OCI-LY7 (cell line): ENCODE measurements at regions not wholly inside any gene's neighbourhood (a gene's known extent, or its start where the extent isn't known, plus 50 kb on each side); places are given as distances from the start of the nearest gene placed in this dataset.

Experiments used
- BruUV-seq: library from RNA; stranded (reverse); fragments of 400-500 nt; replicated peaks from 2 replicates; lab custom pipeline; 2021; lab: Mats Ljungman, UMichigan
- CTCF ChIA-PET: fragments of 300-600 bp; sonication (Branson Sonifier 250); formaldehyde crosslinking; loops from one replicate; lab custom pipeline; 2022; ENCODE audit warnings: antibody characterized with exemption; ENCODE audit not compliant: unreplicated experiment; lab: Charles Lee
- POLR2A ChIA-PET: fragments of 300-600 bp; sonication (Branson Sonifier 250); formaldehyde crosslinking; loops from one replicate; lab custom pipeline; 2022; ENCODE audit warnings: antibody characterized with exemption; lab: Charles Lee
- DNase-seq: peaks from one replicate; pipeline ENCODE4 v3.0.0-alpha.2; 2015; ENCODE audit warnings: low spot score
- H2AFZ ChIP-seq: fragments of 200-600 bp; sonication (generic), shearing (Covaris generic); 2 replicates; pipeline ENCODE4 v1.6.1; 2014; ENCODE audit warnings: mild to moderate bottlenecking, antibody characterized with exemption, low read length, moderate library complexity
- H3K27ac ChIP-seq: fragments of 200-600 bp; sonication (generic); 2 replicates; pipeline ENCODE4 v1.5.1; 2014; ENCODE audit warnings: mixed run types, low read depth, mild to moderate bottlenecking, moderate library complexity, low read length, inconsistent platforms; ENCODE audit not compliant: poor library complexity, severe bottlenecking
- H3K36me3 ChIP-seq: fragments of 200-600 bp; sonication (generic); 2 replicates; pipeline ENCODE4 v1.6.1; 2014; ENCODE audit warnings: mild to moderate bottlenecking, antibody characterized with exemption, low read length, moderate library complexity, mixed read lengths; ENCODE audit not compliant: insufficient read depth
- H3K4me1 ChIP-seq: fragments of 200-600 bp; sonication (generic); 2 replicates; pipeline ENCODE4 v1.5.1; 2014; ENCODE audit warnings: mild to moderate bottlenecking, low read length; ENCODE audit not compliant: insufficient read depth, poor library complexity, severe bottlenecking
- H3K4me2 ChIP-seq: fragments of 200-600 bp; sonication (generic); 2 replicates; pipeline ENCODE4 v1.6.1; 2014; ENCODE audit warnings: mild to moderate bottlenecking, low read length
- H3K4me3 ChIP-seq: fragments of 200-600 bp; sonication (generic); 2 replicates; pipeline ENCODE4 v1.5.1; 2014; ENCODE audit warnings: mild to moderate bottlenecking, low read depth, low read length; ENCODE audit not compliant: poor library complexity, severe bottlenecking
- H3K79me2 ChIP-seq: fragments of 200-600 bp; sonication (generic); 2 replicates; pipeline ENCODE4 v1.6.1; 2016; ENCODE audit warnings: low read depth, mild to moderate bottlenecking, low read length, moderate library complexity, mixed read lengths; ENCODE audit not compliant: insufficient read depth
- H3K9me2 ChIP-seq: fragments of 200-600 bp; sonication (generic); 2 replicates; pipeline ENCODE4 v1.6.1; 2016; ENCODE audit warnings: mild to moderate bottlenecking, low read length, mixed read lengths; ENCODE audit not compliant: insufficient read depth
- H3K9me3 ChIP-seq: fragments of 200-600 bp; sonication (generic); 2 replicates; pipeline ENCODE4 v1.6.1; 2014; ENCODE audit warnings: mild to moderate bottlenecking, mixed run types, low read length, mixed read lengths
- H4K20me1 ChIP-seq: fragments of 200-600 bp; sonication (generic); 2 replicates; pipeline ENCODE4 v1.6.1; 2014; ENCODE audit warnings: mild to moderate bottlenecking, antibody characterized with exemption, low read length, moderate library complexity, mixed read lengths; ENCODE audit not compliant: insufficient read depth
- EZH2phosphoT487 ChIP-seq: fragments of 200-600 bp; sonication (generic); IDR thresholded peaks from 2 replicates; pipeline ENCODE4 v1.6.1; 2018; ENCODE audit warnings: low read depth, borderline replicate concordance, mild to moderate bottlenecking, mixed run types, antibody characterized with exemption, low read length, moderate library complexity, mixed read lengths
- intact Hi-C: fragments of 100-400 bp; cut with micrococcal nuclease; formaldehyde crosslinking; loops from one replicate; pipeline ENCODE4 v1.10.0; 2022; ENCODE audit not compliant: unreplicated experiment
- TF ChIP-seq, protein P1 (sequence below): fragments of 200-600 bp; sonication (generic); conservative IDR thresholded peaks from 2 replicates; pipeline ENCODE4 v1.5.1; 2014; ENCODE audit warnings: mild to moderate bottlenecking, antibody characterized with exemption, low read length, moderate library complexity, mixed read lengths

DNA sequence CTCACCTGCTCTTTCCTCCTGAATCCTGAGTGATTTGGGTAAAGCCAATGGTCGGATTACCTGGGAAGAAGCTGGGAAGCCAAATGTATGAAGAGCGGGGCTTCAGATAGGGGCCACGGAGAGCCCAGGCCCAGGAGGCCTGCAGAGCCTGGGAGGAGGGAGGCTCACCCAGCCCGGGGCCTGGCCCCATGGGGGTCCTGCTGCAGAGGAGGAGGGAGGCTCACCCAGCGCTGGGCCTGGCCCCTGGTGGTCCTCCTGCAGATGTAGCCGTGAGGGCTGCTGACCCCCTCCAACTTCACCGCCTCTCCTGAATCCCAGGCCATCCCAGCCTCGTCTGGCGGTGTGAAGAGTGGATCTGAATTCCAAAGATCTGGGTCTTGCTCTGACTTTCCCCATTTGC, 368.4 kb downstream of the THBS2 start:
- intact Hi-C loops = no loop called here
- ChIA-PET CTCF (no interaction called here), POLR2A (no interaction called here)
- H3K4me1 ChIP-seq = no peaks in the 10 kb centered on the region
- no peaks in the 10 kb centered on the region for H3K36me3 ChIP-seq
- TF ChIP-seq, protein P1, sequence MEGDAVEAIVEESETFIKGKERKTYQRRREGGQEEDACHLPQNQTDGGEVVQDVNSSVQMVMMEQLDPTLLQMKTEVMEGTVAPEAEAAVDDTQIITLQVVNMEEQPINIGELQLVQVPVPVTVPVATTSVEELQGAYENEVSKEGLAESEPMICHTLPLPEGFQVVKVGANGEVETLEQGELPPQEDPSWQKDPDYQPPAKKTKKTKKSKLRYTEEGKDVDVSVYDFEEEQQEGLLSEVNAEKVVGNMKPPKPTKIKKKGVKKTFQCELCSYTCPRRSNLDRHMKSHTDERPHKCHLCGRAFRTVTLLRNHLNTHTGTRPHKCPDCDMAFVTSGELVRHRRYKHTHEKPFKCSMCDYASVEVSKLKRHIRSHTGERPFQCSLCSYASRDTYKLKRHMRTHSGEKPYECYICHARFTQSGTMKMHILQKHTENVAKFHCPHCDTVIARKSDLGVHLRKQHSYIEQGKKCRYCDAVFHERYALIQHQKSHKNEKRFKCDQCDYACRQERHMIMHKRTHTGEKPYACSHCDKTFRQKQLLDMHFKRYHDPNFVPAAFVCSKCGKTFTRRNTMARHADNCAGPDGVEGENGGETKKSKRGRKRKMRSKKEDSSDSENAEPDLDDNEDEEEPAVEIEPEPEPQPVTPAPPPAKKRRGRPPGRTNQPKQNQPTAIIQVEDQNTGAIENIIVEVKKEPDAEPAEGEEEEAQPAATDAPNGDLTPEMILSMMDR = no peak
- TF ChIP-seq EZH2phosphoT487 = no peak
- no peak overlapping the region for H2AFZ ChIP-seq
- no peak overlapping the region for H3K27ac ChIP-seq
- H3K9me2 ChIP-seq = no peaks in the 10 kb centered on the region
- H3K4me2 ChIP-seq = no peak overlapping the region
- no peak overlapping the region for H3K4me3 ChIP-seq
- no peaks in the 10 kb centered on the region for H3K79me2 ChIP-seq
- H4K20me1 ChIP-seq = no peaks in the 10 kb centered on the region
- no peak for DNase-seq
- BruUV-seq = no TSS peak
- H3K9me3 ChIP-seq = no peaks in the 10 kb centered on the region

DNA sequence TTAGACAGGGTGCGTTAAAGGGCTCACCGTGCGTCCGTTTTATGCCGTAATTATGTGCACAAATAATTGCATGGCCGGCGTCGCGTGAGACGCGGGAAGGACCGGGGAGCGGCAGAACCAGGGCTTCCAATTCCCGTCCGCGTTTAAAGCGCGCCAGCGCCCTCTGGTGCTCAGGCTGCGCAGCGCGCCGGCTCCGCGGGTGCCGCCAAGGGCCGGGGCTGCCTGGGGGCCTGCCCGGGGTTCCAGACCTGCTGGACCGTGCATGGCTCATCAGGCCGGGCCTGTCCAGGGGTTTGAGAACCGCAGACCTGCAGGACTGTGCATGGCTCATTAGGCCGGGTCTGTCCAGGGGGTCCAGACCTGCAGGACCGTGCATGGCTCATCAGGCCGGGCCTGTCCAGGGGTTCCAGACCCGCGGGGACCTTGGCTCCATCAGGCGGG, 369.0 kb downstream of the THBS2 start:
- H4K20me1 ChIP-seq = no peaks in the 10 kb centered on the region
- TF ChIP-seq, protein P1 = peak; percentile 88
- no peak for TF ChIP-seq EZH2phosphoT487
- peak; percentile 46 for DNase-seq
- H3K79me2 ChIP-seq = no peaks in the 10 kb centered on the region
- intact Hi-C loops = loop anchor here (1.0 kb wide), 1 partner anchor 514 kb away; no protein-coding TSS in a partner anchor
- ChIA-PET POLR2A (no interaction called here), CTCF (no interaction called here)
- H3K4me2 ChIP-seq = peak overlapping the region; percentile 46; the same call in 1 of the 2 replicates
- no peaks in the 10 kb centered on the region for H3K9me2 ChIP-seq
- H2AFZ ChIP-seq = peak overlapping the region; percentile 70; the same call in 1 of the 2 replicates
- H3K4me3 ChIP-seq = peak overlapping the region; percentile 28
- BruUV-seq = no TSS peak
- no peaks in the 10 kb centered on the region for H3K9me3 ChIP-seq
- H3K36me3 ChIP-seq = no peaks in the 10 kb centered on the region
- no peaks in the 10 kb centered on the region for H3K4me1 ChIP-seq
- H3K27ac ChIP-seq = no peak overlapping the region

DNA sequence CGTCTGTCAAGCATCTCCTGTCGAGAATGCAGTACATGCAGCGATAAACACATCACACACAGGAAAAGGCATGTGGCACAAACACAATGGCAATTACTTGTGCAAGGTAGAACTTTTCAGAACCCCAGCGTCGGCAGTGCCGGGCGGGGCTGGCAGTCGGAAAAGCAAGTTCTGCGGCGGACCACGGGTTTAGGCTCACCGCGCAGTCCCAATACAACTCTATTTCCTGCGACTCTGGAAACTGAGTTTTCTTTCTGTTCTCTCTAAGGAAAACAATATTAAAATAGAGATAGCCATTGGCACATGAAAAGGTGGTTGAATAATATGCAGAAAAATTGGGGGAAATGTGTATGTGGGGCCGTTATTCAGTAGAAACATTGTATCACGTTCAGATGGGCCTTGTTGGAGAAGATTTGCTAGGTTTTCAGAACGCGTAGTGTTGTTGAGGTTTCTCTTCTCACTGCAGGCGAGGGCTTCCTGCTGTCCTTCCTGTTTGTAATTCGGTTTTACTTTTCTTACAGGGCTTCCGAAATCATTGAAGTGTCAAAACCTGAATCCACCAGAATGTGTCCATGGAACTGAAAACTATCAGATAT, 369.5 kb downstream of the THBS2 start:
- H3K9me2 ChIP-seq = no peaks in the 10 kb centered on the region
- H3K9me3 ChIP-seq = no peaks in the 10 kb centered on the region
- H3K4me3 ChIP-seq = peak overlapping the region; percentile 28
- ChIA-PET POLR2A (no interaction called here), CTCF (no interaction called here)
- no peaks in the 10 kb centered on the region for H3K4me1 ChIP-seq
- no peaks in the 10 kb centered on the region for H4K20me1 ChIP-seq
- H3K36me3 ChIP-seq = no peaks in the 10 kb centered on the region
- intact Hi-C loops = loop anchor here (1.0 kb wide), 1 partner anchor 514 kb away; no protein-coding TSS in a partner anchor
- BruUV-seq = no TSS peak
- peak overlapping the region; percentile 46; the same call in 1 of the 2 replicates for H3K4me2 ChIP-seq
- H3K79me2 ChIP-seq = no peaks in the 10 kb centered on the region
- TF ChIP-seq EZH2phosphoT487 = no peak
- peak overlapping the region; percentile 70; the same call in 1 of the 2 replicates for H2AFZ ChIP-seq
- DNase-seq = no peak
- no peak overlapping the region for H3K27ac ChIP-seq
